ENCODE measurements at regions not wholly inside any gene's neighbourhood (a gene's known extent, or its start where the extent isn't known, plus 50 kb on each side); places are given as distances from the start of the nearest gene placed in this dataset.

DNA sequence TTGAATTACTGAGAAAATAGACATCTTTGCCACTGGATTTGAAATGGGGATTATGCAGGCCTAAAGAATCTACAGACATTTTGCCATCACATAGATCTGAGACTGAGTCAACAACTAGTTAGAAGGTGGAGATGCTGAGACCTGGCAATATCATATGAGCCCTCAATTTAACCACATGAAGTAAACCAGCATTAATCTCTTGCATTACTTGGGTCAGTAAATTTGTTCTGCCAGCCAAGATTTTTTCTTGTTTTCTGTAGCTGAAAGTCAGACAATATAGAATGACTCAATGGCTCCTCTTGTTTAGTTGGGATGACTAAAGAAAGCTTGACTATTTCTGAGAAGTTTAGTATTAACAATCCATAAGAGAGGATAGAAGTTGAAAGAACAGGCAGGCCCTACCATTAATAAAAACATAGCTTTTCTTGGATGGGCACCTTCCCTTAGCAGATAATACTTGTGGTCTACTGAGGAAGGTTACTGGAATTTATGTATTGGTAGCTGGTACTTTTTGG, 396.7 kb upstream of the SORCS1 start:
- TF ChIP-seq HNF4A (conservative IDR thresholded peaks at IDR 0.05) (no peak), NR2F2 (IDR thresholded peaks at IDR 0.05) (no peak), RAD21 (IDR thresholded peaks at IDR 0.05) (no peak)
- TF ChIP-seq, protein P1, sequence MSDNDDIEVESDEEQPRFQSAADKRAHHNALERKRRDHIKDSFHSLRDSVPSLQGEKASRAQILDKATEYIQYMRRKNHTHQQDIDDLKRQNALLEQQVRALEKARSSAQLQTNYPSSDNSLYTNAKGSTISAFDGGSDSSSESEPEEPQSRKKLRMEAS (IDR thresholded peaks at IDR 0.05), result no peak
- no peaks in the 10 kb centered on the region for H3K4me1 ChIP-seq (ENCODE audit: control insufficient read depth in 4 of 4, insufficient read depth in 4 of 4, low read length in 3 of 4)
- H3K9ac ChIP-seq (ENCODE audit: low read depth in 1 of 2, low read length in 2 of 2), result no peak overlapping the region
- no peak overlapping the region for H3K27ac ChIP-seq (ENCODE audit: low read depth in 1 of 2, low read length in 2 of 2)
- no peak for DNase-seq (ENCODE audit: low spot score)
- no peaks in the 10 kb centered on the region for H3K36me3 ChIP-seq (ENCODE audit: control insufficient read depth in 4 of 4, insufficient read depth in 3 of 4, low read depth in 1 of 4, low read length in 3 of 4)
- peaks cover 0 to 2% (median 0%) of the 10 kb centered on the region in 4 donors for H3K27me3 ChIP-seq (ENCODE audit: control insufficient read depth in 4 of 4, insufficient read depth in 4 of 4, low read length in 3 of 4)
- H3K9me3 ChIP-seq (ENCODE audit: control insufficient read depth in 4 of 4, low read length in 3 of 4), result no peaks in the 10 kb centered on the region
- H3K4me3 ChIP-seq (ENCODE audit: low read depth in 1 of 3, low read length in 3 of 3), result no peak overlapping the region

DNA sequence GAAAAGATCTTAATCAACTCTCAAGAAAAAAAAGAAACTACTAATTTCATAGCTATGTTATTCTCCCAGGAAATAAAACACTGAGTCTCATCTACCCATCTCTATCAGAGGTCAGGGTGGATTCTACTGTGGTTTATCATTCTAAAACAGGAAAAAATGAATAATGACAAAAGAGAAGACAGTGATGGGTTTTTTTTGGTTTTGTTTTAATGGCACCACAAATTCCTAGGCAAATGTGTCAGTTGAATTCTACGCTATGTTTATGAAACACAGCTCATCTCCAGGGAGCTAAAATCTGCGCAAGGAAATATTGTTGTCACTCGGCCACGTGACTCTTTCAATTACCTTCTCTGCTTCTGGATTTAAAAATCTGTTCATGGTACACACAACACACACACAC, 393.4 kb upstream of the SORCS1 start:
- H3K9ac ChIP-seq (ENCODE audit: low read depth in 1 of 2, low read length in 2 of 2), result no peak overlapping the region
- TF ChIP-seq SP1 (IDR thresholded peaks at IDR 0.05) (no peak), HNF4A (conservative IDR thresholded peaks at IDR 0.05) (no peak), FOXA2 (IDR thresholded peaks at IDR 0.05) (no peak), EGR1 (IDR thresholded peaks at IDR 0.05; ENCODE audit: low read depth in 2 of 2) (no peak), RAD21 (IDR thresholded peaks at IDR 0.05) (no peak), HNF4G (IDR thresholded peaks at IDR 0.05) (no peak), RXRA (IDR thresholded peaks at IDR 0.05) (no peak), YY1 (IDR thresholded peaks at IDR 0.05) (no peak), TAF1 (conservative IDR thresholded peaks at IDR 0.05) (no peak), NR2F2 (IDR thresholded peaks at IDR 0.05) (no peak)
- TF ChIP-seq, protein P2, sequence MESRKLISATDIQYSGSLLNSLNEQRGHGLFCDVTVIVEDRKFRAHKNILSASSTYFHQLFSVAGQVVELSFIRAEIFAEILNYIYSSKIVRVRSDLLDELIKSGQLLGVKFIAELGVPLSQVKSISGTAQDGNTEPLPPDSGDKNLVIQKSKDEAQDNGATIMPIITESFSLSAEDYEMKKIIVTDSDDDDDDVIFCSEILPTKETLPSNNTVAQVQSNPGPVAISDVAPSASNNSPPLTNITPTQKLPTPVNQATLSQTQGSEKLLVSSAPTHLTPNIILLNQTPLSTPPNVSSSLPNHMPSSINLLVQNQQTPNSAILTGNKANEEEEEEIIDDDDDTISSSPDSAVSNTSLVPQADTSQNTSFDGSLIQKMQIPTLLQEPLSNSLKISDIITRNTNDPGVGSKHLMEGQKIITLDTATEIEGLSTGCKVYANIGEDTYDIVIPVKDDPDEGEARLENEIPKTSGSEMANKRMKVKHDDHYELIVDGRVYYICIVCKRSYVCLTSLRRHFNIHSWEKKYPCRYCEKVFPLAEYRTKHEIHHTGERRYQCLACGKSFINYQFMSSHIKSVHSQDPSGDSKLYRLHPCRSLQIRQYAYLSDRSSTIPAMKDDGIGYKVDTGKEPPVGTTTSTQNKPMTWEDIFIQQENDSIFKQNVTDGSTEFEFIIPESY (IDR thresholded peaks at IDR 0.05), result no peak
- TF ChIP-seq, protein P3, sequence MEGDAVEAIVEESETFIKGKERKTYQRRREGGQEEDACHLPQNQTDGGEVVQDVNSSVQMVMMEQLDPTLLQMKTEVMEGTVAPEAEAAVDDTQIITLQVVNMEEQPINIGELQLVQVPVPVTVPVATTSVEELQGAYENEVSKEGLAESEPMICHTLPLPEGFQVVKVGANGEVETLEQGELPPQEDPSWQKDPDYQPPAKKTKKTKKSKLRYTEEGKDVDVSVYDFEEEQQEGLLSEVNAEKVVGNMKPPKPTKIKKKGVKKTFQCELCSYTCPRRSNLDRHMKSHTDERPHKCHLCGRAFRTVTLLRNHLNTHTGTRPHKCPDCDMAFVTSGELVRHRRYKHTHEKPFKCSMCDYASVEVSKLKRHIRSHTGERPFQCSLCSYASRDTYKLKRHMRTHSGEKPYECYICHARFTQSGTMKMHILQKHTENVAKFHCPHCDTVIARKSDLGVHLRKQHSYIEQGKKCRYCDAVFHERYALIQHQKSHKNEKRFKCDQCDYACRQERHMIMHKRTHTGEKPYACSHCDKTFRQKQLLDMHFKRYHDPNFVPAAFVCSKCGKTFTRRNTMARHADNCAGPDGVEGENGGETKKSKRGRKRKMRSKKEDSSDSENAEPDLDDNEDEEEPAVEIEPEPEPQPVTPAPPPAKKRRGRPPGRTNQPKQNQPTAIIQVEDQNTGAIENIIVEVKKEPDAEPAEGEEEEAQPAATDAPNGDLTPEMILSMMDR (IDR thresholded peaks at IDR 0.05; ENCODE audit: low read depth, low read length, missing input control), result no peak
- TF ChIP-seq, protein P1 (IDR thresholded peaks at IDR 0.05), result no peak
- TF ChIP-seq, protein P4, sequence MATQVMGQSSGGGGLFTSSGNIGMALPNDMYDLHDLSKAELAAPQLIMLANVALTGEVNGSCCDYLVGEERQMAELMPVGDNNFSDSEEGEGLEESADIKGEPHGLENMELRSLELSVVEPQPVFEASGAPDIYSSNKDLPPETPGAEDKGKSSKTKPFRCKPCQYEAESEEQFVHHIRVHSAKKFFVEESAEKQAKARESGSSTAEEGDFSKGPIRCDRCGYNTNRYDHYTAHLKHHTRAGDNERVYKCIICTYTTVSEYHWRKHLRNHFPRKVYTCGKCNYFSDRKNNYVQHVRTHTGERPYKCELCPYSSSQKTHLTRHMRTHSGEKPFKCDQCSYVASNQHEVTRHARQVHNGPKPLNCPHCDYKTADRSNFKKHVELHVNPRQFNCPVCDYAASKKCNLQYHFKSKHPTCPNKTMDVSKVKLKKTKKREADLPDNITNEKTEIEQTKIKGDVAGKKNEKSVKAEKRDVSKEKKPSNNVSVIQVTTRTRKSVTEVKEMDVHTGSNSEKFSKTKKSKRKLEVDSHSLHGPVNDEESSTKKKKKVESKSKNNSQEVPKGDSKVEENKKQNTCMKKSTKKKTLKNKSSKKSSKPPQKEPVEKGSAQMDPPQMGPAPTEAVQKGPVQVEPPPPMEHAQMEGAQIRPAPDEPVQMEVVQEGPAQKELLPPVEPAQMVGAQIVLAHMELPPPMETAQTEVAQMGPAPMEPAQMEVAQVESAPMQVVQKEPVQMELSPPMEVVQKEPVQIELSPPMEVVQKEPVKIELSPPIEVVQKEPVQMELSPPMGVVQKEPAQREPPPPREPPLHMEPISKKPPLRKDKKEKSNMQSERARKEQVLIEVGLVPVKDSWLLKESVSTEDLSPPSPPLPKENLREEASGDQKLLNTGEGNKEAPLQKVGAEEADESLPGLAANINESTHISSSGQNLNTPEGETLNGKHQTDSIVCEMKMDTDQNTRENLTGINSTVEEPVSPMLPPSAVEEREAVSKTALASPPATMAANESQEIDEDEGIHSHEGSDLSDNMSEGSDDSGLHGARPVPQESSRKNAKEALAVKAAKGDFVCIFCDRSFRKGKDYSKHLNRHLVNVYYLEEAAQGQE (IDR thresholded peaks at IDR 0.05), result no peak
- peaks cover 0 to 2% (median 0%) of the 10 kb centered on the region in 4 donors for H3K27me3 ChIP-seq (ENCODE audit: control insufficient read depth in 4 of 4, insufficient read depth in 4 of 4, low read length in 3 of 4)
- H3K36me3 ChIP-seq (ENCODE audit: control insufficient read depth in 4 of 4, insufficient read depth in 3 of 4, low read depth in 1 of 4, low read length in 3 of 4), result no peaks in the 10 kb centered on the region
- no peak overlapping the region for H3K4me3 ChIP-seq (ENCODE audit: low read depth in 1 of 3, low read length in 3 of 3)
- no peak for DNase-seq (ENCODE audit: low spot score)
- no peak overlapping the region for H3K27ac ChIP-seq (ENCODE audit: low read depth in 1 of 2, low read length in 2 of 2)
- H3K4me1 ChIP-seq (ENCODE audit: control insufficient read depth in 4 of 4, insufficient read depth in 4 of 4, low read length in 3 of 4), result no peaks in the 10 kb centered on the region
- no peaks in the 10 kb centered on the region for H3K9me3 ChIP-seq (ENCODE audit: control insufficient read depth in 4 of 4, low read length in 3 of 4)
- 71% methylated on average over 4 of the region's 4 CpGs for WGBS

All from liver (tissue), 8 donors.